Breast epithelium (tissue), 3 donors: ENCODE measurements at regions not wholly inside any gene's neighbourhood (a gene's known extent, or its start where the extent isn't known, plus 50 kb on each side); places are given as distances from the start of the nearest gene placed in this dataset.

Experiments
- CTCF ChIP-seq, 3 donors: fragments of 450-650 bp; IDR thresholded peaks; one replicate each; pipeline ENCODE4 v1.5.1; 2016 to 2017; ENCODE audit warnings: antibody characterized with exemption in 3 of 3, mild to moderate bottlenecking in 3 of 3, moderate library complexity in 3 of 3
- POLR2A ChIP-seq: fragments of 450-650 bp; IDR thresholded peaks from one replicate; pipeline ENCODE4 v1.6.1; 2016; ENCODE audit warnings: antibody characterized with exemption, mild to moderate bottlenecking, moderate library complexity
- POLR2AphosphoS5 ChIP-seq, 3 donors: sonication (generic); formaldehyde crosslinking; IDR thresholded peaks; one replicate each; pipeline ENCODE4 v1.6.1; 2017; ENCODE audit warnings: antibody characterized with exemption in 3 of 3

GRCh38 chr5:54721116-54721515 lies 203.6 kb downstream of the SNX18 start:
- TF ChIP-seq POLR2AphosphoS5 (IDR thresholded peaks at IDR 0.05) = no peak
- TF ChIP-seq CTCF (IDR thresholded peaks at IDR 0.05) = no peak
- TF ChIP-seq POLR2A = no peak
